HT-29 (cell line): ENCODE measurements at regions not wholly inside any gene's neighbourhood (a gene's known extent, or its start where the extent isn't known, plus 50 kb on each side); places are given as distances from the start of the nearest gene placed in this dataset.
"Not testable (repeated sequence)": the region's sequence is repeated elsewhere in the genome, so short reads cannot be mapped to it uniquely, and the experiment has no call there.

Experiments used
- DNase-seq: peaks from one replicate; pipeline ENCODE4 v3.0.0-alpha.2; 2015; ENCODE audit warnings: low spot score

DNA sequence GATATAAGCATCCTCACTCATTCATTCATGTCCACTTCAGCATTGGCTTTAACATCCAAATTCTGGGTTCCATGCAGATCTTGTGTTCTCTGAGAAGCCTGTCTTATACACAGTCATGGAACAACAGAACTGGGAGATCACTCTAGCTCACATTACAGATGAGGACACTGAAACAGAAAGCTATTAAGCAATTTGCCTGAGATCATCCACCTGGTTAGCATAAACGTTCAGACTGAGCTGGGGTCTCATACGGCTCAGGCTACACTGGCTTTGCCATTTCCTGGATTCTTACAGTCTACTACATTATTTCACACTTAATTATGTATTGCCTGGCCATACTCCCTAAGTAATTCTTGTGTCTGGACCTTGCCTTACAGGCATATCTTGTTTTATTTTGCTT is 169.4 kb upstream of the FANCL start:
- DNase-seq: no peak

DNA sequence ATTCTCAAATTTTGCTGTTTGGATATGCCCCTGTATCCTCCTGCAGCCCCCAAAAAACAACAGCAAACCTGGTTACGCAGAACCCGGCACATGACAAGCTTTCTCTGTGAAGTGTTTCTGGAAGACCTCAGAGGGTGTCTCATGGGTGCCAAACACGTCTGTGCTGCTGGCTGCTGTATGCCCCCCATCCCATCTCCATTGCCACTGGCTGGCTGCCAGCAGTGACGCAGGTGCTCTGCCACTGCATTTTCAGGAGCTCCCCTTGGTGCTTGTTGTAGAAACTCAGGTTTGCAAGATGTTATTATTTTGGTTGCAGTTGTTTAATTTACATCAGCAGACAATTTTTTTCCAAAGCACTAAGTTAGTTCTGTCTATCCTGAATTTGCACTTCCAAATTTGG is 166.4 kb upstream of the FANCL start:
- DNase-seq: no peak

GRCh38 chr2:58405341-58405740 is 164.2 kb upstream of the FANCL start:
- DNase-seq: no peak

GRCh38 chr2:58401936-58402335 is 160.8 kb upstream of the FANCL start:
- no peak for DNase-seq

- DNase-seq: no peak
Observed at GRCh38 chr2:58398406-58398805, 157.3 kb upstream of the FANCL start.

DNA sequence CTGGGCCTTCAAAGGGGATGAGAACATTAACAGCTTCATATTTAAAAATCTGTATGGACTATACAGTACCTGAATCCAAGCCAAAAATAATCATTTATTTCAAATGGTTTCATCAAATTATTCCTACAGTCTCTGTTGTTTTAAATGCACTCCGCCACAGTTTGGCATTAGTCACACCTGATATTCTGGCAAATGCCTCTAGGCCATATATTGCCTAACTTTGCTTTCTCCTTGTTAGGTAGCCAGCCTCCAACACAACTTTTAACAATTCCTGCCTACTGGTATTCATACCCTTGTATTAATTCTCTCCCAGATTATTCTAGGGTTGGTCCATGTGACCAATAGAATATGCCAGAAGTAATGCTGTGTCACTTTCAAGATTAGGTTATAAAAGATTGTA is 146.6 kb upstream of the FANCL start:
- no peak for DNase-seq

DNA sequence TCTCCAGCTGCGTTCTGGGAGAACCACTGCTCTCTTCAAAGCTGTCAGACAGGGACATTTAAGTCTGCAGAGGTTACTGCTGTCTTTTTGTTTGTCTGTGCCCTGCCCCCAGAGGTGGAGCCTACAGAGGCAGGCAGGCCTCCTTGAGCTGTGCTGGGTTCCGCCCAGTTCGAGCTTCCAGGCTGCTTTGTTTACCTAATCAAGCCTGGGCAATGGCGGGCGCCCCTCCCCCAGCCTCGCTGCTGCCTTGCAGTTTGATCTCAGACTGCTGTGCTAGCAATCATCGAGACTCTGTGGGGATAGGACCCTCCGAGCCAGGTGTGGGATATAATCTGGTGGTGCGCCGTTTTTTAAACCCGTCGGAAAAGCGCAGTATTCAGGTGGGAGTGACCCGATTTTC is 145.8 kb upstream of the FANCL start:
- not testable (repeated sequence) for DNase-seq

DNA sequence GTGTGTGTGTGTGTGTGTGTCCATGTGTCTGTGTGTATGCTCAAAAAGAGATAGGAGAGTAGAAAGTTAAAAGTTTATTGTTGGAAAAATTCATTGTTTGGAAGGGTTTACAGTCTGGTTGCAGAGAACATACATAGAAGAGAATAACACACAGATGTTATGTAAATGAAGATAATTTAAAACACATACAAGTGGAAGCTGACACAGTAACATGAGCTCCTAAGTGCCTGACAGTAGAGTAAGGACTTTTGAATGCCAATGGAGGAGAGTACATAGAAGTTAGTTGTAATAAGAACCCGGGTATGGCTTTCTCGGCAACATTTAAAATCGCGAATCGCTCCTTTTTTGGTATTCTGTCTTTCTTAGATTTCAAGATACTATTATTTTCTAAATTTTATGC is 137.0 kb upstream of the FANCL start:
- no peak for DNase-seq

DNA sequence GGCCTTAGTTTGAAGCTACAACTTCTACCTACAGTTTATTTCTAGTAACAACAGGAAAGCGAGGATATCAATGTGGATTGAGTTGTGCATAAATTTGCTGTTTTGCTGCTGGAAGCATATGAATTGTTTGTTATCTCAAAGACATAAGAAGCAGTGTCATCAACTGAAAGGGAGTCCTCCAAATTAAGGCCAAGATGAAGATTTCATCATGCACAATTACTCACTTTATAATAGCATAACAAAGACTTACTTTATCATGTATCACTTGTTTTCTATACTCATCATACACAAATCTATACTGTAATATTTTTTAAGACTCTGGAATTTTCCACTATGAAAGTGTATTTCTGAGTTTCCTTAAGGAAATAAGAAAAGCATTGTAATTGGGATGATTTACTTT is 136.1 kb upstream of the FANCL start:
- DNase-seq: no peak

DNA sequence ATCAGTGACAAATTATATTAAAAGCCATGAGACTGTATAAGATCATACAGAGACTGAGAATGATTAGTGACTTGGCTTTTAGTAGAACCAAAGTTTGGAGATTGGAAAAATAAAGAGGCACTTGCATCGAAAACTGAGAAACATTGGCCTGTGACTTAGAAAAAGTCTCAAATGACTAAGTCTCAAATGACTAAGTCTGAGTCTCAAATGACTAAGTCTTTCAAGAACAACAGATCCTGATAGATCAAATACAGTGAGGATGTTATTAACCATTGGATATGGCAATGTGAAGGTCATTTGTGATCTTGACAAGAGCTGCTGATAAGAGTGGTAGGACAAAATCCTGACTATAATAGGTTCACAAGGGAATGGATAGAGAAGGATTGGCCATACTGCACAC is 135.5 kb upstream of the FANCL start:
- no peak for DNase-seq

DNA sequence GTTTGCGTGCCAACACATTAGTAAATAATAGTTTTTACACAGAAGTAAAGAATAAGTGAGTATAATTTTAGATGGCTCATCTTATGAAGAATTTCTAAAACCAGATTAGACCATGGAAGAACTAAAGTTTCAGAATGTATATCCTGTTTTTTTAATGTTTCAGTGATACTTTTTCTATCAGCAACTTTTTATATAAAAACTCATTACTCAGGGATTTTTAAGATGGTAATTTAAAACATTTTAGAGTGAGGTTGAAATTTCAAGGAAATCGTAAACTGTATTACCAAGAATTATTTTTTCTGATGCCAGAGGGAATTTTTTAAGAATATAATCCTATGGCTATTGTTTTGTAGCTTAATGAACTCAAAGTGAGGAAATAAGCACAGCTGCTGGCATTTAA is 128.5 kb upstream of the FANCL start:
- no peak for DNase-seq

- no peak for DNase-seq
Observed at GRCh38 chr2:58364098-58364497, 123.0 kb upstream of the FANCL start.

DNA sequence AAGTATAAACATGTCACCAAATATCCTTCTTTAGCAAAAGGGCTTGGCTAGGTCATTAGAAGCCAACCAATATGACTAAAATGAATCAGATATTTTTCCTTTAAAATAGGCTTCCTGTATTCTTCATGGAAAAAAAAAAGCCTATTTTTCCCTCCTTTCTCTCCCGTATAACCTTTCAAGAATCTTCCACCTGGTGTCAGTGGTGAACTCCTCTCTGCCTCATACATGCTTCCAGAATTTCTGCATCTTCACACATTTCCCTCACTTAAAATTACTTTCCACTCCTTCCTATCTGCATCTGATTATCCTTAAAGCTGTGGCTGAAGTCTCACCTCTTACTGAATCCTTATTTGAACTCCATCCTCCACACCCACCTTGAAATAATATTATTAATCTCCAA is 116.9 kb upstream of the FANCL start:
- no peak for DNase-seq

DNA sequence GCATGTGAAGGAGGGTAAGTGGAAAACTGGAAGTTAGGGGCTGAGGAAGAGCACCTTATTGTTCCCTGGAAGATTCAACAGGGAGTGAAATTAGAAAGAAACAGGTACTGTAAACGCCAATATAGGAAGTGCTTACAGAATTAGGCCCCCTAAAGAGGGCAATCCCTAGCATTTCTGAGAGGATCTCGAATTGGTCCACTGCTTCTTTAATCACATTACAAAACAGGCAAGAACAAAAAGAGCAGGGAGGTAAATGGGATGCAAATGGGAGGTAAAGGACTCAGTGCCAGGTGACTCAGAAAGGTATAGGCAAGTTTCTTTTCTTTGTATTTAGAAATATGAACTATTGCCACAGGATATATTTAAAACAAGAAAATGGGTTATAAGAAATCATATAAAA is 116.4 kb upstream of the FANCL start:
- DNase-seq: no peak

DNA sequence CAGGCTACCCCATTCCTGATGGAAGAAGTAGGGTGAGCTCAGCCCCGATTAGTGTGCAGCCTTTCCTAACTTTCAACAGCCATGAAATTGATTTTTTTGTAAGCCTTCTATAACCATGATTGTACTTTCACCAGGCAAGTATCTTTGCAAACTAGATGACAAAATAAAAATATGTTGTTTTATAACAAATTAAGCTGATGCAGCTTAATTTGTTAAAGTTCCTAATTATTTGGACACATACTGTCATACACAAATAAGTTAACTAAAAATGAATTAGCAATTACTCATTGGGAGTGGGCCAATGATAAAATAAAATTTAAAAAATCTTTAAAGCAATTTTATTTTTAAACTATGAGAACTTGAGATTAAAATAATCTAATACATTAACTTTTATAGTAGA is 113.1 kb upstream of the FANCL start:
- no peak for DNase-seq

GRCh38 chr2:58350484-58350883 is 109.4 kb upstream of the FANCL start:
- no peak for DNase-seq

DNA sequence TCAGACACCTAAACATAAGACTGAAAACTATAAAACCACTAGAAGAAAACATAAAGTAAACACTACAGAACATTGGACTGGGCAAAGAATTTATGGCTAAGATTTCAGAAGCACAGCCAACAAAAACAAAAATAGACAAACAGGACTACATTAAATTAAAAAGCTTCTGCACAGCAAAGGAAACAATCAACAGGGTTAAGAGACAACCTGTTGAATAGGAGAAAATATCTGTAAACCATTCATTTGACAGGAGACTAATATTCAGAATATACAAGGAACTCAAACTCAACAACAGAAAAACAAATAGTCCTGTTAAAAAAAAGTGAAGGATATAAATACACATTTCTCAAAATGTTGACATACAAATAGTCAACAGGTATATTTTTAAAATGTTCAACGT is 106.7 kb upstream of the FANCL start:
- no peak for DNase-seq

DNA sequence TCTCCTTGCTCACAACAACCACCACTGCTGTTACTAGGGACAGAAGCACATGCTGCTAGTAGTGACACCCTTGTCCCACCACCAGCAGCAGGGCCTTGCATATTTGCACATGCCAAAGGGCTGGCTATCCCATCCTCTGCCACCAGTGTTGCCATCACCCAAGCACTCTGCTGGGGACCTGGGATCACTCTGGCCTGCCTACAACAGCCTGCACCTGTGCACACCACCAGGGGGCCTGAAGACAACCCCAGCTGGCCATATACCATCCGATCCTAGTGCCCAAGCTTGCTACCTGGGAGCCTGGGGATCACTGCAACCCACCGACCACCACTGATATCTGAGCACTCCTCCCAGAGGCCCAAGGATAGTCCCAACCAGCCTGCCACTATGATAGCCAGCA is 99.9 kb upstream of the FANCL start:
- DNase-seq: no peak

DNA sequence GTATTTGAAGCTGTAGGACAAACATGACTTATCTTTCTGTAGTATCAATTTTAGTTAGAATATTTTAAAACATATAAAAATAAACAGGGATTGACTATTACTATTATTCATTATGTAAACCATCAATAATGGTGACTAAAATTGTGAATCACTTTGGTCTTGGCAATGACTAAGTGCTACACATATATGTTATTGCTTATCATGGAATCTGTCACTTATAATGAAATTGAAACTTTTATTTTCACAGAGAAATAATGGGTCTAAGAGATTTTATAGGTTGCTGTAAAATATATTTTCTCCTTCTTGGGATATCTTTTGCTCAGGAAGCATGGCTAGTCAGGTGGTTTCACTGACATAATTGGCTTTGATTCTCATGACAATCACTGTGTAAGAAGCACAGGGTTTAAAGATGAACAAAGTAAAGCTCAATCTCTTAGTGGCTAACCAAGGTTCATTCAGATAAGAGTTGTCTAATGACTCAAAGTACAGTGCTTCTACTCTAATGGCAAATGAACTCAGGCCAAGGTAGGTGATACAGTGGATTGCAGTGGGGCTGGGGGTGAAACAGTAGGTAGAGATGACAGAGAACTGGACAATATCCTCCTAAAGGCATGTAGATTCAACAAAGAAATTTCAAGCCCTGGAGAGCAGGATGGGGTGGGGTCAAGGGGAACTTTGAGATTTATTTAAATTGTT is 98.6 kb upstream of the FANCL start:
- no peak for DNase-seq

DNA sequence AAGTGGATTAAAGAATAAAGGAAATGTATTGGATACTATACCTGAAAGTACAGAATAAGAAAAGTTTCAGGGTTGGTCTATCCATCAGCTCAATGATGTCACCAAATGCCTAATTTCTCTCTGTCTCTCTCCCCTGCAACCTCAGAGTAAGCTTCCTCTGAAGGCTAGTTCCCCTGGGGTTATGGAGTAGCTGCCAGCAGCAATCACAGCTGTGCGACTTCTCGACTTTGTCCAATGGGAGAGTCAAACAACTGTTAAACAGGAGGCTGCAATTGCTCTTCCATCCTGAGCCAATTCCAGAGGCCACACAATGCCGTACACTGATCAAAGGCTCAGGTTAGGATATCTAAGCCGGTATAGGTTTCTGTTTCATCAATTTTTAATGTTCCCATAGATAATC is 95.3 kb upstream of the FANCL start:
- DNase-seq: no peak

DNA sequence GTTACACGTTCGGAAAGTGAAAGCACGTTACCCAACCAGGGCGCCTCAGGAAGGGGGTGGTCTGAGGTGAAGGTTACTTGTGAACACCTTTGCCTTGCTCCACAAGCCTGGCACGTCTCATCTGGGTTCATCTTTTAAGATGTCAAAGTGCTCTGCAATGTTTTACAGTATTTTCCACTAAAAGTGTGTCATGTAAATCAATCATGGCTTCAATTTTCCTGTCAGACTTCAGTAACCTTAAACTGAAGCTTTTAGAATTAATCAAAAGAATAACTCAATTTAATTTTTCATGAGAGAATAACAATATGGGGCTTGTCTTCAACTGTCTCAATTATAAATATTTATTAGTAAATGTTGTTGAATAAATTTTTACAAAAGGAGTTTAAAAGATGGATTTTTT is 93.3 kb upstream of the FANCL start:
- no peak for DNase-seq

DNA sequence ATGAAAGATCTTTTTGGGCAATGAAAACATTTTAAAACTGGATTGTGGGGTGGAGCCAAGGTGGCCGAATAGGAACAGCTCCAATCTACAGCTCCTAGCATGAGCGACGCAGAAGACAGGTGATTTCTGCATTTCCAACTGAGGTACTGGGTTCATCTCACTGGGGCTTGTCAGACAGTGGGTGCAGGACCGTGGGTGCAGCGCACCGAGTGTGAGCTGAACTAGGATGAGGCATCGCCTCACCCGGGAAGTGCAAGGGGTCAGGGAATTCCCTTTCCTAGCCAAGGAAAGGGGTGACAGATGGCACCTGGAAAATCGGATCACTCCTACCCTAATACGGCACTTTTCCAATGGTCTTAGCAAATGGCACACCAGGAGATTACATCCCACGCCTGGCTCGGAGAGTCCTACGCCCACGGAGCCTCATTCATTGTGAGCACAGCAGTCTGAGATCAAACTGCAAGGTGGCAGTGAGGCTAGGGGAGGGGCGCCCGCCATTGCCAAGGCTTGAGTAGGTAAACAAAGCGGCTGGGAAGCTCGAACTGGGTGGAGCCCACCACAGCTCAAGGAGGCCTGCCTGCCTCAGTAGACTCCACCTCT is 84.3 kb upstream of the FANCL start:
- DNase-seq: not testable (repeated sequence)

DNA sequence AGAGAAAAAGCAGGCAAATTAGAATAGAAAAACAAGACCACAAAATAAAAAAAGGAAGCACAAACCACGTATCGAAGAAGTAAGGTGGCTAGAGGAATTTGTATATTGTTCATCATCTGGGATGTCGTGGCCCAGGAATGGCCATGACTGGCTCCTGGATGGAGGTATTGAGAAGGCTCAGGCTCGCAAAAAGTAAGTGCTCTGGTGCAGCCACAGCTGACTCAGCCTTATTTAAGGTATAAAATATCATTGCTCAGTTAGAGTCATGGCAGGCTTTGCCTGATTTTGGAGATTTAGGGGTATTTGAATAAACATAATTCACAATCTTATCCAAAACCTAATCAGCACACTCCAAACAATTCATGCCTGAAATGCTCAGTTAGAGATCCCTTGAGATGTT is 78.4 kb upstream of the FANCL start:
- DNase-seq: no peak

DNA sequence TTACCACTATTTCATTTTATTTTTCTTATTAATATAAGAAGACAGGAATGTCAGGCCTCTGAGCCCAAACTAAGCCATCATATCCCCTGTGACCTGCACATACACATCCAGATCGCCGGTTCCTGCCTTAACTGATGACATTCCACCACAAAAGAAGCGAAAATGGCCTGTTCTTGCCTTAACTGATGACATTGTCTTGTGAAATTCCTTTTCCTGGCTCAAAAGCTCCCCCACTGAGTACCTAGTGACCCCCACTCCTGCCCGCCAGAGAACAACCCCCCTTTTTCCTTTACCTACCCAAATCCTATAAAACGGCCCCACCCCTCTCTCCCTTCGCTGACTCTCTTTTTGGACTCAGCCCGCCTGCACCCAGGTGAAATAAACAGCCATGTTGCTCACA is 77.8 kb upstream of the FANCL start:
- DNase-seq: not testable (repeated sequence)
